ENCODE measurements at regions not wholly inside any gene's neighbourhood (a gene's known extent, or its start where the extent isn't known, plus 50 kb on each side); places are given as distances from the start of the nearest gene placed in this dataset.
"Not testable (repeated sequence)": the region's sequence is repeated elsewhere in the genome, so short reads cannot be mapped to it uniquely, and the experiment has no call there.

- no peak for DNase-seq (ENCODE audit: low read depth)
Measured at GRCh38 chr6:22149096-22149495, 147.7 kb downstream of the PRL start.

DNA sequence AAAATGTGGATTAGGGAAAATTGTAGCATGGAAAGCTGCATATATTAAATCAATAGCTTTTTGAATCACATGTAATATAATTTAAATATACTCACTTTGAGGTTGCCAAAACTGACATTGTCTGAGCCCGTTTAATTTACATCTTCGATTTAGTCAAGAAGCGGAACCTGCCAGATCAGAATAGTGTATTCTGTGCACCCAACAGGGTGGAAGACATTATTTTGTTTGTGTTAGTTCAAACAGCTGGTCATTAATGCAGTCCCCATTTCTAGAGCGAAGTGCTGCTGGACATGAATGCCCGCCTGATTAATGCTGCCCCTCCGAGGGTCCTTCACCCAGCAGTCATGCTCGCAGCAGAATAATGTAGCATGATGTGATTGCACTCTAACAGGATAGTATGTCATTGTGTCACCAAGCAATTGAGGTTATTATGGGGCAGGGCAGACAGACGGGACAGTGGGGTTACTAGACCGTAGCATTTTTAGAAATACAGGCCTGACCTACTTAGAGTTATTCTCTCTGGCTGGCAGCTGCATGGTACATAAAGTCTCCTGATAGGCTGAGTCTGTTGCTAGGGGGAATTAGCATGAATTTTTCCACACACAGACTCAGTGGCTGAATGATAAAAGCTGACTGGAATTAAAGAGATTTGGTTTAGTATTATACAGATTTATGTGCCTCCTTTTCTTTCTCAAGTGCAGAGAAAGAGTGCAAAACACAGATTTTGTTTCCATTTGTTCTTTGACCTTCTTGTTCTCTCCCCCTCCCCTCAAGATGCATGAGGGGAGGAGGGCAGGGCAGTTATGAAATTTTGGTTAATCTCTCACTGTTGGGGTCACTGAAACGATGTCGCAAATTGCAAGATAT is 147.1 kb downstream of the PRL start:
- no peak for DNase-seq (ENCODE audit: low read depth)

DNA sequence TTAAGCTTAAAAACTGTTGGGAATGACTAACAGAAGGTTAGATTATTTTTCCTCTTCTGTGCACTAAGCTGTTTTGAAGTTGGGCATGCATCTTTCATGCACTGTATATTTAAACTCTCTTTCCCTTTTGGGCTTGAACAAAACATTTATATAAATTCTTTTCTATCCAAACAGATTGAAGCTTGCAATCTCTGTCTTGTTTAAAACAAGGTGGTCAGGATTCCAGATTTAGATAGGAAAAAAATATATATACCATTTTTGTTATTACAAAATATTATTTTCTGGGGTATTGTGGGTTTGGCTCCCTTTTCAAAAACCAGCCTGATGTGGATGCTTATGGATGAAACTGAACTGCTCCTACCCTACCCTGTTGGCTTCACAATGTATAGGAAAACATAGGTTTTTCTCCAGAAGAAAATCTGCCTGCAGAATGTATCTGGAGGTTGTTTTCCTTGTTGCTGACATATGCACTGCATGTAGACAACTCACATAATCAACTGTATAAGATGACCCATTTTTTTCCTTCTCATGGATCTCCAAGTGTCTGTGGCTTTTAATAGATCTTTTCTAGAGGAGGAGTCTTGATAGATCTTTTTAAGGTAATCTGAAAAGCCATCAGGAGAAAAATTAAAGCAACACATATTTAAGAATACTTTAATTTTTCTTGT is 146.3 kb downstream of the PRL start:
- no peak for DNase-seq (ENCODE audit: low read depth)

GRCh38 chr6:22151892-22152291 is 144.9 kb downstream of the PRL start:
- no peak for DNase-seq (ENCODE audit: low read depth)

DNA sequence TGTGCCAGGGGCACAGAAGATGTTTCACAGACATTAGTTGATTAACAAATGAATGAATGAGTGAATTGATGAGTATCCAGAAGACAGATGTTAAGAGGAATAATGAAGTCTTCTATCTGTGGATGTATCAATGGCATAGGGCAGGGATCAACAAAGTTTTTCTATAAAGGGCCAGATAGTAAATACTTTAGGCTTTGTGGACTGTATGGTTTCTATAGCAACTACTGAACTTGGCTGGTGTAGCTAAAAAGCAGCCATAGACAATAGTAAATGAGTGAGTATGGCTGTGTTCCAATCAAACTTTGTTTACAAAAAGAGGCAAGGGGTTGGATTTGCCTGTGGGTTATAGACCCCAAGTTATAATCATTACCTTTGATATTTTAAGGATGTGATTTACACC is 144.0 kb downstream of the PRL start:
- no peak for DNase-seq (ENCODE audit: low read depth)

GRCh38 chr6:22153384-22154158 is 143.3 kb downstream of the PRL start:
- no peak for DNase-seq (ENCODE audit: low read depth)

GRCh38 chr6:22155551-22155950 is 141.3 kb downstream of the PRL start:
- DNase-seq (ENCODE audit: low read depth): no peak

GRCh38 chr6:22157233-22157632 is 139.6 kb downstream of the PRL start:
- DNase-seq (ENCODE audit: low read depth): no peak

DNA sequence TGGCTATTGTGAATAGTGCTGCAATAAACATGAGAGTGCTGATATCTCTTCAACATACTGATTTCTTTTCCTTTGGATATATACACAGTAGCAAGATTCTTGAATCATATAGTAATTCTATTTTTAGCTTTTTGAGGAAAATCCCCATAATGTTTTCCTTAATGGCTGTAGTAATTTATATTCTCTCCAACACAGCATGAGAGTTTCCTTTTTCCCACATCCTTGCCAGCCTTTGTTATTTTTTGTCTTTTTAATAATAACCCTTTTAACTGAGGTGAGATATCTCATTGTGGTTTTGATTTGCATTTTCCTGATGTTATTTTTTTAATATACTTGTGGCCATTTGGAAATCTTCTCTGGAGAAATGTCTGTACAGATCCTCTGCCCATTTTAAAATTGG is 132.6 kb downstream of the PRL start:
- no peak for DNase-seq (ENCODE audit: low read depth)

DNA sequence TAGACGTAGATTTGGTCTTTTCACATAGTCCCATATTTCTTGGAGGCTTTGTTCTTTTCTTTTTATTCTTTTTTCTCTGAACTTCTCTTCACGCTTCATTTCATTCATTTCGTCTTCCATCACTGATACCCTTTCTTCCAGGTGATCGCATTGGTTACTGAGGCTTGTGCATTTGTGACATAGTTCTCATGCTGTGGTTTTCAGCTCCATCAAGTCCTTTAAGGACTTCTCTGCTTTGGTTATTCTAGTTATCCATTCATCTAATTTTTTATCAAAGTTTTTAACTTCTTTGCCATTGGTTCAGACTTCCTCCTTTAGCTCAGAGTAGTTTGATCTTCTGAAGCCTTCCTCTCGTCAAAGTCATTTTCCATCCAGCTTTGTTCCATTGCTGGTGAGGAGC is 125.8 kb downstream of the PRL start:
- not testable (repeated sequence) for DNase-seq (ENCODE audit: low read depth)

- not testable (repeated sequence) for DNase-seq (ENCODE audit: low read depth)
Measured at GRCh38 chr6:22171885-22172284, 125.0 kb downstream of the PRL start.

- DNase-seq (ENCODE audit: low read depth): no peak
Measured at GRCh38 chr6:22173311-22173710, 123.5 kb downstream of the PRL start.

DNA sequence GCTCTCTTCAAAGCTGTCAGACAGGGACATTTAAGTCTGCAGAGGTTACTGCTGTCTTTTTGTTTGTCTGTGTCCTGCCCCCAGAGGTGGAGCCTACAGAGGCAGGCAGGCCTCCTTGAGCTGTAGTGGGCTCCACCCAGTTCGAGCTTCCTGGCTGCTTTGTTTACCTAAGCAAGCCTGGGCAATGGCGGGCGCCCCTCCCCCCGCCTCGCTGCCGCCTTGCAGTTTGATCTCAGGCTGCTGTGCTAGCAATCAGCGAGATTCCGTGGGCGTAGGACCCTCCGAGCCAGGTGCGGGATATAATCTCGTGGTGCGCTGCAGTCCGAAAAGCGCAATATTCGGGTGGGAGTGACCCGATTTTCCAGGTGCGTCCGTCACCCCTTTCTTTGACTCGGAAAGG is 116.6 kb downstream of the PRL start:
- not testable (repeated sequence) for DNase-seq (ENCODE audit: low read depth)

DNA sequence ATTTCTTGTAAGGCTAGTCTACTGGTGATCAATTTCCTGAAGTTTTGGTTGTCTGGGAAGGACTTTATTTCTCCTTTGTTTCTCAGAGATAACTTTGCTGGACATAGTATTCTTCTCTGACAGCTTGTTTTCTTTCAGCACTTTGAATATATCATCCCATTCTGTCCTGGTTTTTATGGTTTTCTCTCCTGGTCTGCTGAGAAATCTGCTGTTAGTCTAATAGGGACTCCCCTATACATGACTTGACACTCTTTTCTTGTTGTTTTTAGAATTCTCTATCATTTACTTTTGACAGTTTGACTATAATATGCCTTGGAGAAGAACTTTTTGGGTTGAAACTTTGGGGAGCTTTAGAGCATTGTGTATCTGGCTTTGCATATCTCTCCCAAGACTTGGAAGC is 112.5 kb downstream of the PRL start:
- DNase-seq (ENCODE audit: low read depth): no peak

DNA sequence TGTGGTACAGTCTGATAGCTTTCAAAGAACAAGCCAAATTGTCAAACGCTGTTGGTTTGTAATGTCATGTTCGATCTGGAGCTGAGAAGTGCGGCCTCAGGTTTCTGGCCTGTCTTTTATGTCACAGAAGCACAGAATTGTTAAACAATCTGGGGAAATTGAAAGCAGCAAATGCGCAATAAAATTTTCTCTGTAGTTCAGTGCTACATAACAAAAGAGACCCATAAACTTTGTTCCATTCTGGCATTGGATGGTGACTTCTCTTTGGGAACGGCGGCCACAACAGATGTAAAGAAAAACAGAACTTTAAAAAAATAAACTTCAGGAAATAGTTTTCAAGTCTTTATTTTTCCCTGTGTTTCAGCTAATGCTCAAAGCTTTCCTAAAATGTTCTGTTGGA is 106.9 kb downstream of the PRL start:
- DNase-seq (ENCODE audit: low read depth): no peak

- DNase-seq (ENCODE audit: low read depth): no peak
Measured at GRCh38 chr6:22194188-22194921, 102.5 kb downstream of the PRL start.

- no peak for DNase-seq (ENCODE audit: low read depth)
Measured at GRCh38 chr6:22199771-22200170, 97.1 kb downstream of the PRL start.

DNA sequence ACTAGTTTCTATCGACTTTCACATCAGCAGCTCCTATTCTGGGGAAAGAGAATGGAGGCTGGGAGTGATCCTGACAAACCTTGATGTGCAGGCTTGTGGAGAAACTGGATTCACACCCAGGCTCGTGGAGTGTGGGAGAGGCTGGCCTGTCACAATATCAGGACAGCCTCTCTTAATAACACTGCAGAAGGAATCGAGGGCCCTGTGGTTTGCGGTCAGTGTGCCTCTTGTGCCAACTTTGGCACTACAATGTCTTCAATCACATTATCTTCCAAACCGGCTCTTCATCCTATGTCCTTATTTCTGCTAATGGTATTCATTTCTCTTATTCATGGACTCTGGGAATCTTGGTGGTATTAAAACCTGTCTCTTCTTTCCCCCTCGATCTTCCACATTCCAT is 92.7 kb downstream of the PRL start:
- DNase-seq (ENCODE audit: low read depth): no peak

DNA sequence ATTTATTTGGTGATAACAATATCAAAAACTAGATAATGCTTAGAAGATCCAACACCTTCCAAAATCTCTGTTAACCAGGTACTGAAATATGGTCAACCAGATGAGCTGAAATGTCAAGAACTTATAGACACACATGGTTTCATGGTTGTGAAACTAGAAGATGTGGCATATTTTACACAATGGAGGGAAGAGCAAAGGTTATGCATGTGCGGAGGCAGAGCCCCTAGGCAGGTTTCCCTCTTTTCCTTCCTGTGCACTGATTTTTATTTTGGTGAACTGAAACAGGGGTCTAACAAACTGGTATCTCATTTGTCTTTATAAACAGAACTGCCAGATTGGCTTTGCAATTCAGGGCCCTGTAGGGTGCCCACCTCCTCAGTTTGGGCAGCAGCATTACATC is 91.6 kb downstream of the PRL start:
- no peak for DNase-seq (ENCODE audit: low read depth)

- DNase-seq (ENCODE audit: low read depth): no peak
Measured at GRCh38 chr6:22206106-22206505, 90.7 kb downstream of the PRL start.

DNA sequence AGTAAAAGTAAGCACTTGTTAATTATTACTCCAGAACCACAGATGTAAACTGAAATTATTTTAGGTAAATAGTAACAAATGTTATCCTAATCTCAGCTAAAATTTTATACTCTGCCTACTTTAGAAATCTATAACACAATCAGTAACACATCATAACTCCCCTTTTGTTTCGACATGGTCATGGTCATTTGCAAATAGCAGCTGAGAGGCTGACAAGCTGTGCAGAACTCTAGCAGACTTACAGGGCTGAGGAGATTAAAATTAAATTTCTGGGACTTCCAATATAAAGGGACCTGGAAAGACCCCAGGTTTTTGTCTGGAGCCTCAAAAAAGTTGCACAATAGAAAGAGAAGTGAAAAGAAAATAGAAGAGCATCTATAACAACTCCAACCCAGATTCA is 88.8 kb downstream of the PRL start:
- DNase-seq (ENCODE audit: low read depth): no peak

DNA sequence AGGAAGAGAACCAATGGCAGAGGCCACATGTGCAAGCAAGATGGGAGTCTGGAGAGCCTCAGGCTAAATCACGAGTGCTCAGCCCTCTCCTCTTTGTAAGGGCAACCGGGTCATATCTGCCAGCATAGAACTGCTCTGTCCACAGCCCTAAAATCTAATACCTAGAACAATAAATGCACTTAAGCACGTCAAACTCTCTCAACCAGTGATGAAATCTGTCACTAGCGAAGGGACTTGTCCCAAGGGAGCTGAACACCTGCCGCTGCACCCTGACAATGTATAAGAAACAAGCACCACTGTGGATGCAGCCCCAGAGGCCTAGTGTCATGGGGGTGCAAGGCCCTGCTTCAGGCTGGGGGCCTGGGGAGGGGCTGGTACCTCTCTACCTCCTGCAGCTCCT is 82.5 kb downstream of the PRL start:
- DNase-seq (ENCODE audit: low read depth): no peak
